H1 (cell line): ENCODE measurements at regions not wholly inside any gene's neighbourhood (a gene's known extent, or its start where the extent isn't known, plus 50 kb on each side); places are given as distances from the start of the nearest gene placed in this dataset.

Experiments
- ATF2 ChIP-seq: IDR thresholded peaks from 2 replicates; pipeline ENCODE4 v1.6.1; 2012; ENCODE audit warnings: low read length, inconsistent platforms
- BCL11A ChIP-seq, 2 experiments: IDR thresholded peaks; one replicate each; pipeline ENCODE4 v1.6.1; 2011; ENCODE audit warnings: low read depth in 2 of 2, low read length in 2 of 2, mild to moderate bottlenecking in 2 of 2
- CHD7 ChIP-seq: fragments of 300-600 bp; sonication (generic); IDR thresholded peaks from 2 replicates; pipeline ENCODE4 v1.7.1; 2012; ENCODE audit warnings: low read length, moderate library complexity, mild to moderate bottlenecking, inconsistent platforms; ENCODE audit not compliant: insufficient replicate concordance
- CREB1 ChIP-seq: IDR thresholded peaks from 2 replicates; pipeline ENCODE4 v1.6.1; 2012; ENCODE audit warnings: inconsistent platforms
- FOSL1 ChIP-seq: IDR thresholded peaks from 2 replicates; pipeline ENCODE4 v1.6.1; 2011; ENCODE audit warnings: mild to moderate bottlenecking, low read depth, low read length, moderate library complexity; ENCODE audit not compliant: insufficient read depth
- RXRA ChIP-seq: IDR thresholded peaks from 2 replicates; pipeline ENCODE4 v1.6.1; 2011; ENCODE audit warnings: low read depth, mild to moderate bottlenecking, low read length, moderate library complexity; ENCODE audit not compliant: insufficient read depth
- TBP ChIP-seq: IDR thresholded peaks from 2 replicates; pipeline ENCODE4 v1.6.1; 2011; ENCODE audit warnings: low read depth, low read length, improper control_type of control experiment
- TCF12 ChIP-seq: IDR thresholded peaks from 2 replicates; pipeline ENCODE4 v1.6.1; 2011; ENCODE audit warnings: low read depth, mild to moderate bottlenecking, low read length

- TF ChIP-seq CHD7 (no peak), ATF2 (no peak), TCF12 (no peak), FOSL1 (no peak), BCL11A (IDR thresholded peaks at IDR 0.05; ENCODE audit: low read depth in 2 of 2, low read length in 2 of 2) (no peak), TBP (no peak), CREB1 (no peak), RXRA (no peak)
Observed at GRCh38 chr4:133969202-133969848, 232.3 kb downstream of the PABPC4L start (continued).
